H1 (cell line): ENCODE measurements at regions not wholly inside any gene's neighbourhood (a gene's known extent, or its start where the extent isn't known, plus 50 kb on each side); places are given as distances from the start of the nearest gene placed in this dataset.

ENCODE experiments used
- CTCF ChIA-PET: fragments of 300-600 bp; sonication (Branson Sonifier 250); formaldehyde crosslinking; loops from one replicate; lab custom pipeline; 2021; ENCODE audit not compliant: partially characterized antibody; lab: Charles Lee
- POLR2A ChIA-PET: fragments of 300-600 bp; sonication (Branson Sonifier 250); formaldehyde crosslinking; loops from one replicate; lab custom pipeline; 2021; ENCODE audit warnings: inconsistent platforms; ENCODE audit not compliant: partially characterized antibody; lab: Charles Lee
- DNase-seq, 2 experiments: peaks; one replicate each; pipeline versions ENCODE4 v3.0.0 to v3.0.0-alpha.2; 2010 to 2022; ENCODE audit warnings: low spot score in 2 of 2, low read depth in 1 of 2, mixed read lengths in 1 of 2
- FAIRE-seq: peaks from 2 replicates; lab custom pipeline; 2011; peaks lifted over from hg19 to GRCh38; lab: Jason Lieb, UNC
- H2AFZ ChIP-seq: 2 replicates; pipeline ENCODE4 v1.8.1; 2012; ENCODE audit warnings: low read length, inconsistent platforms
- H2AK5ac ChIP-seq: 2 replicates; pipeline ENCODE4 v1.6.1; 2013; ENCODE audit warnings: low read depth, low read length
- H2BK120ac ChIP-seq: replicated peaks from 2 replicates; pipeline ENCODE3; 2013; ENCODE audit warnings: low read depth, low read length, inconsistent platforms
- H2BK12ac ChIP-seq: 2 replicates; pipeline ENCODE4 v1.6.1; 2013; ENCODE audit warnings: low read depth, low read length
- H2BK15ac ChIP-seq: 2 replicates; pipeline ENCODE4 v1.6.1; 2013; ENCODE audit warnings: low read length
- H2BK20ac ChIP-seq: 2 replicates; pipeline ENCODE4 v1.6.1; 2013; ENCODE audit warnings: low read length
- H2BK5ac ChIP-seq: 2 replicates; pipeline ENCODE4 v1.6.1; 2013; ENCODE audit warnings: low read depth, low read length
- H3K14ac ChIP-seq: 2 replicates; pipeline ENCODE4 v1.6.1; 2013; ENCODE audit warnings: inconsistent platforms; ENCODE audit not compliant: insufficient read length
- H3K18ac ChIP-seq: 2 replicates; pipeline ENCODE4 v1.6.1; 2013; ENCODE audit warnings: low read length; ENCODE audit errors: extremely low read depth
- H3K23ac ChIP-seq: 2 replicates; pipeline ENCODE4 v1.6.1; 2013; ENCODE audit warnings: inconsistent platforms; ENCODE audit not compliant: insufficient read length
- H3K23me2 ChIP-seq: 2 replicates; pipeline ENCODE4 v1.6.1; 2013; ENCODE audit warnings: low read depth, low read length
- H3K27ac ChIP-seq: 2 replicates; pipeline ENCODE4 v1.6.1; 2011; ENCODE audit warnings: low read depth, low read length, inconsistent platforms
- H3K27me3 ChIP-seq, 4 experiments: replicated peaks in 1 of 4; 1 replicate in 1 of 4; 2 replicates in 3 of 4; pipeline versions ENCODE4 v1.6.1 to v1.8.1; 2011 to 2013; ENCODE audit warnings: low read length in 3 of 4, mild to moderate bottlenecking in 3 of 4, inconsistent platforms in 2 of 4, mixed read lengths in 2 of 4, moderate library complexity in 1 of 4; ENCODE audit not compliant: control insufficient read depth in 3 of 4, insufficient read depth in 3 of 4; ENCODE audit errors: extremely low read depth in 1 of 4
- H3K36me3 ChIP-seq, 4 experiments: 2 replicates each; pipeline versions ENCODE4 v1.6.1 to v1.8.1; 2011 to 2013; ENCODE audit warnings: mild to moderate bottlenecking in 4 of 4, low read length in 3 of 4, moderate library complexity in 2 of 4, control low read depth in 1 of 4, inconsistent platforms in 1 of 4; ENCODE audit not compliant: insufficient read depth in 4 of 4, control insufficient read depth in 2 of 4
- H3K4ac ChIP-seq: replicated peaks from 2 replicates; pipeline ENCODE3; 2013; ENCODE audit warnings: low read length, low read depth, mixed read lengths, inconsistent platforms; ENCODE audit not compliant: insufficient read length
- H3K4me1 ChIP-seq, 4 experiments: replicated peaks in 1 of 4; 1 replicate in 1 of 4; 2 replicates in 3 of 4; pipeline versions ENCODE4 v1.6.1 to v1.8.1; 2011 to 2013; ENCODE audit warnings: low read length in 3 of 4, inconsistent platforms in 2 of 4, mixed read lengths in 1 of 4; ENCODE audit not compliant: insufficient read depth in 4 of 4, control insufficient read depth in 3 of 4
- H3K4me2 ChIP-seq, 2 experiments: 2 replicates each; pipeline versions ENCODE4 v1.6.1 to v1.8.1; 2011 to 2013; ENCODE audit warnings: low read depth in 2 of 2, low read length in 2 of 2, control low read depth in 1 of 2, inconsistent platforms in 1 of 2, mild to moderate bottlenecking in 1 of 2; ENCODE audit not compliant: insufficient read depth in 1 of 2
- H3K4me3 ChIP-seq, 4 experiments: fragments of 200-600, 300-600 bp in 1 of 4; sonication (generic), shearing (Covaris generic), sonication (Bioruptor Twin) in 1 of 4; 2 replicates each; pipeline versions ENCODE4 v1.5.1 to v1.8.1; 2011 to 2016; ENCODE audit warnings: low read length in 4 of 4, low read depth in 3 of 4, control low read depth in 2 of 4, inconsistent platforms in 2 of 4, mild to moderate bottlenecking in 2 of 4, mixed read lengths in 1 of 4, moderate library complexity in 1 of 4; ENCODE audit not compliant: insufficient read depth in 2 of 4; ENCODE audit errors: extremely low read depth in 1 of 4
- H3K56ac ChIP-seq: replicated peaks from 2 replicates; pipeline ENCODE3; 2013; ENCODE audit warnings: low read depth, mild to moderate bottlenecking, mixed read lengths, low read length, inconsistent platforms; ENCODE audit not compliant: insufficient read length
- H3K79me1 ChIP-seq: 2 replicates; pipeline ENCODE4 v1.6.1; 2013; ENCODE audit warnings: low read depth, low read length, control low read depth
- H3K79me2 ChIP-seq, 2 experiments: 2 replicates each; pipeline versions ENCODE4 v1.6.1 to v1.8.1; 2012 to 2013; ENCODE audit warnings: low read length in 2 of 2, mild to moderate bottlenecking in 2 of 2, inconsistent platforms in 1 of 2; ENCODE audit not compliant: insufficient read depth in 2 of 2, control insufficient read depth in 1 of 2
- H3K9ac ChIP-seq, 4 experiments: replicated peaks in 1 of 4; 1 replicate in 1 of 4; 2 replicates in 3 of 4; pipeline versions ENCODE4 v1.6.1 to v1.8.1; 2011 to 2013; ENCODE audit warnings: low read depth in 3 of 4, low read length in 3 of 4, control low read depth in 2 of 4, mild to moderate bottlenecking in 2 of 4, moderate library complexity in 2 of 4, inconsistent platforms in 1 of 4; ENCODE audit errors: extremely low read depth in 1 of 4
- H3K9me3 ChIP-seq, 2 experiments: 2 replicates each; pipeline versions ENCODE4 v1.6.1 to v1.8.1; 2012 to 2013; ENCODE audit warnings: mild to moderate bottlenecking in 2 of 2, moderate library complexity in 2 of 2, control low read depth in 1 of 2, inconsistent platforms in 1 of 2, low read depth in 1 of 2, low read length in 1 of 2, mixed read lengths in 1 of 2; ENCODE audit not compliant: insufficient read depth in 2 of 2
- H4K20me1 ChIP-seq, 2 experiments: replicated peaks in 1 of 2; 2 replicates each; pipeline versions ENCODE3 to v1.8.1; 2011 to 2013; ENCODE audit warnings: inconsistent platforms in 2 of 2, low read length in 2 of 2, mild to moderate bottlenecking in 1 of 2; ENCODE audit not compliant: insufficient read depth in 2 of 2, control insufficient read depth in 1 of 2
- H4K5ac ChIP-seq: 2 replicates; pipeline ENCODE4 v1.6.1; 2013; ENCODE audit warnings: low read length, low read depth, mixed read lengths, inconsistent platforms; ENCODE audit not compliant: insufficient read length
- H4K8ac ChIP-seq: 2 replicates; pipeline ENCODE4 v1.8.0; 2013; ENCODE audit warnings: mild to moderate bottlenecking, moderate library complexity, low read length, inconsistent platforms; ENCODE audit not compliant: insufficient read depth; ENCODE audit errors: extremely low read depth
- H4K91ac ChIP-seq: replicated peaks from 2 replicates; pipeline ENCODE3; 2013; ENCODE audit warnings: low read length, mixed read lengths, inconsistent platforms; ENCODE audit not compliant: insufficient read length
- FOSL1 ChIP-seq: IDR thresholded peaks from 2 replicates; pipeline ENCODE4 v1.6.1; 2011; ENCODE audit warnings: mild to moderate bottlenecking, low read depth, low read length, moderate library complexity; ENCODE audit not compliant: insufficient read depth
- HDAC2 ChIP-seq, 2 experiments: fragments of 300-600 bp in 1 of 2; sonication (generic) in 1 of 2; IDR thresholded peaks; 2 replicates each; pipeline ENCODE4 v1.6.1; 2011 to 2012; ENCODE audit warnings: low read depth in 2 of 2, low read length in 2 of 2, mild to moderate bottlenecking in 2 of 2, moderate library complexity in 2 of 2, borderline replicate concordance in 1 of 2, inconsistent platforms in 1 of 2
- KDM1A ChIP-seq: fragments of 200-600, 300-600 bp; sonication (generic); IDR thresholded peaks from 2 replicates; pipeline ENCODE4 v1.7.1; 2016; ENCODE audit warnings: mild to moderate bottlenecking, low read length, borderline replicate concordance
- NANOG ChIP-seq: IDR thresholded peaks from 2 replicates; pipeline ENCODE4 v1.6.1; 2011; ENCODE audit warnings: low read length, low read depth, mild to moderate bottlenecking, inconsistent platforms; ENCODE audit not compliant: insufficient read depth, poor library complexity, severe bottlenecking
- POLR2A ChIP-seq, 2 experiments: IDR thresholded peaks; 1 replicate in 1 of 2; 2 replicates in 1 of 2; pipeline ENCODE4 v1.6.1; 2011; ENCODE audit warnings: low read depth in 2 of 2, low read length in 2 of 2, mild to moderate bottlenecking in 2 of 2; ENCODE audit errors: control extremely low read depth in 1 of 2
- RNF2 ChIP-seq: fragments of 200-900, 300-1000 bp; sonication (generic); IDR thresholded peaks from 2 replicates; pipeline ENCODE4 v1.7.1; 2016; ENCODE audit warnings: borderline replicate concordance, low read depth, mild to moderate bottlenecking, antibody characterized with exemption, low read length; ENCODE audit not compliant: poor library complexity, severe bottlenecking; ENCODE audit errors: missing control alignments
- SUZ12 ChIP-seq: fragments of 200-600 bp; sonication (generic); IDR thresholded peaks from 2 replicates; pipeline ENCODE4 v1.6.1; 2012; ENCODE audit warnings: mild to moderate bottlenecking, inconsistent platforms, low read length, moderate library complexity, mixed read lengths
- YY1 ChIP-seq: IDR thresholded peaks from 2 replicates; pipeline ENCODE4 v1.6.1; 2011; ENCODE audit warnings: low read depth, mild to moderate bottlenecking, low read length
- whole genome bisulfite sequencing, 2 experiments: shearing (Covaris generic) in 1 of 2; methylation state at CpG; one replicate each; pipeline versions ENCODE4 v1.1.6 to v1.1.7; 2013 to 2015; ENCODE audit warnings: low lambda C conversion rate in 2 of 2, mixed read lengths in 2 of 2, inconsistent platforms in 1 of 2, low coverage in 1 of 2, missing lambda C conversion rate in 1 of 2; ENCODE audit not compliant: insufficient replicate concordance in 2 of 2, insufficient coverage in 1 of 2, insufficient read length in 1 of 2; ENCODE audit errors: extremely low coverage in 1 of 2, missing lambda C conversion rate in 1 of 2; 5-methylcytosine and 5-hydroxymethylcytosine counted together

DNA sequence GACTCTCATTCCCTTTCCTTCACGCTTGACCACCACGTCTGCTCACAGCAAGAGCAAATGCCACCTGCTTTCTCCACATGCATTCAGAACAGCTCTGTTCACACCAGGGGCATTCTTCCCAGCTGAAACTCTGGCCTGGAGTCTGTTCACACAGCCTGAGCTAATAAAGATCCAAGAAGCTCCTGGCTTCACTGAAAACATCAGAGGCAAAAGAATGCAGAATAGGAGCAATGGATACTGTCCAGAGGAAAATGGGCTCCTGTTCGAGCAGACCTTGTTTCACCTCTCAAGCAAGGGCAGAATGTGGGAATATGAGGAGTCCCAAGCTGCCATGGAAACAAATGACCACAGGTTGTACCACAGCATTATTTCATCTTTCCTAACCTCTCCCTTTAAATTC lies 402.7 kb upstream of the TNC start:
- no peak overlapping the region for H2BK5ac ChIP-seq
- H3K79me2 ChIP-seq, result no peaks in the 10 kb centered on the region
- no peak overlapping the region for H3K9ac ChIP-seq
- H4K20me1 ChIP-seq, result no peaks in the 10 kb centered on the region
- H3K18ac ChIP-seq, result no peak overlapping the region
- no peak overlapping the region for H3K4ac ChIP-seq
- H2BK12ac ChIP-seq, result no peak overlapping the region
- no peak overlapping the region for H3K23ac ChIP-seq
- H3K14ac ChIP-seq, result no peak overlapping the region
- peaks cover 0 to 11% (median 4%) of the 10 kb centered on the region in 4 experiments; a peak in 5 of 8 replicates for H3K36me3 ChIP-seq
- 93% methylated on average over 3 of the region's 3 CpGs; no CpG with 5 or more reads in 1 of the 2 experiments for WGBS, 2 experiments
- H3K4me3 ChIP-seq, result no peak overlapping the region
- ChIA-PET POLR2A (no interaction called here), CTCF (interaction anchor here (0.7 to 0.8 kb wide), 2 partner anchors 174 to 288 kb away, joined by 3 to 4 read pairs; no protein-coding TSS in a partner anchor)
- no peak overlapping the region for H4K91ac ChIP-seq
- H3K56ac ChIP-seq, result no peak overlapping the region
- H4K5ac ChIP-seq, result no peak overlapping the region
- no peak overlapping the region for H2BK120ac ChIP-seq
- no peak overlapping the region for H2BK20ac ChIP-seq
- H3K27ac ChIP-seq, result no peak overlapping the region
- no peaks in the 10 kb centered on the region for H3K9me3 ChIP-seq
- H3K79me1 ChIP-seq, result no peaks in the 10 kb centered on the region
- H3K4me2 ChIP-seq, result no peak overlapping the region
- H2AFZ ChIP-seq, result no peak overlapping the region
- H2AK5ac ChIP-seq, result no peak overlapping the region
- peaks cover 2% of the 10 kb centered on the region; the same call in 1 of the 2 replicates for H3K23me2 ChIP-seq
- no peak overlapping the region for H4K8ac ChIP-seq
- H2BK15ac ChIP-seq, result no peak overlapping the region
- no peaks in the 10 kb centered on the region for H3K4me1 ChIP-seq
- FAIRE-seq (no peak), DNase-seq (no peak)
- no peaks in the 10 kb centered on the region for H3K27me3 ChIP-seq
- TF ChIP-seq YY1, result no peak
- TF ChIP-seq FOSL1, result no peak
- TF ChIP-seq SUZ12, result no peak
- TF ChIP-seq RNF2, result no peak
- no peak for TF ChIP-seq NANOG
- TF ChIP-seq POLR2A (IDR thresholded peaks at IDR 0.05; ENCODE audit: control extremely low read depth in 1 of 2, low read depth in 2 of 2, low read length in 2 of 2), result no peak
- no peak for TF ChIP-seq KDM1A
- no peak for TF ChIP-seq HDAC2 (IDR thresholded peaks at IDR 0.05; ENCODE audit: borderline replicate concordance in 1 of 2, low read depth in 2 of 2, low read length in 2 of 2)
